Progenitor cell of endocrine pancreas (in vitro differentiated cells): ENCODE measurements at regions not wholly inside any gene's neighbourhood (a gene's known extent, or its start where the extent isn't known, plus 50 kb on each side); places are given as distances from the start of the nearest gene placed in this dataset.

Experiments used
- DNase-seq: peaks from one replicate; pipeline ENCODE4 v3.0.0; 2021; ENCODE audit warnings: low spot score; ENCODE audit not compliant: unreplicated experiment
- H3K27ac Mint-ChIP-seq: 2 replicates; pipeline ENCODE4 v1.8.0; 2021; ENCODE audit warnings: mild to moderate bottlenecking, moderate library complexity, mixed read lengths
- H3K27me3 Mint-ChIP-seq: 2 replicates; pipeline ENCODE4 v1.8.0; 2021; ENCODE audit warnings: mixed read lengths
- H3K36me3 Mint-ChIP-seq: 2 replicates; pipeline ENCODE4 v1.8.0; 2022; ENCODE audit warnings: mixed read lengths; ENCODE audit not compliant: insufficient read depth
- H3K4me1 Mint-ChIP-seq: 2 replicates; pipeline ENCODE4 v1.8.0; 2021; ENCODE audit warnings: low read depth, mixed read lengths
- H3K4me3 Mint-ChIP-seq: 2 replicates; pipeline ENCODE4 v1.8.0; 2021; ENCODE audit warnings: low read depth, mild to moderate bottlenecking, moderate library complexity, mixed read lengths
- H3K9me3 Mint-ChIP-seq: 2 replicates; pipeline ENCODE4 v1.8.0; 2021; ENCODE audit warnings: low read depth, mixed read lengths
- CTCF ChIP-seq: fragments of 200-600 bp; sonication (generic); IDR thresholded peaks from one replicate; pipeline ENCODE4 v1.5.0; 2021; ENCODE audit warnings: antibody characterized with exemption, mild to moderate bottlenecking; ENCODE audit not compliant: unreplicated experiment

GRCh38 chr1:55631509-55631908 is 416.3 kb upstream of the USP24 start:
- Mint-ChIP-seq H3K36me3 (no peaks in the 10 kb centered on the region), H3K4me1 (peaks cover 17% of the 10 kb centered on the region), H3K4me3 (no peak overlapping the region), H3K27me3 (peaks cover 6% of the 10 kb centered on the region), H3K27ac (no peak overlapping the region), H3K9me3 (no peaks in the 10 kb centered on the region)
- TF ChIP-seq CTCF, result no peak
- no peak for DNase-seq

GRCh38 chr1:55626326-55626725 is 411.2 kb upstream of the USP24 start:
- peaks cover 4% of the 10 kb centered on the region for H3K27me3 Mint-ChIP-seq
- no peaks in the 10 kb centered on the region for H3K36me3 Mint-ChIP-seq
- no peak overlapping the region for H3K27ac Mint-ChIP-seq
- no peaks in the 10 kb centered on the region for H3K9me3 Mint-ChIP-seq
- no peak for DNase-seq
- no peak for TF ChIP-seq CTCF
- H3K4me1 Mint-ChIP-seq, result no peaks in the 10 kb centered on the region
- H3K4me3 Mint-ChIP-seq, result no peak overlapping the region

- Mint-ChIP-seq H3K4me3 (no peak overlapping the region), H3K36me3 (no peaks in the 10 kb centered on the region), H3K9me3 (peaks cover under 1% of the 10 kb centered on the region), H3K4me1 (peaks cover 1% of the 10 kb centered on the region), H3K27ac (no peak overlapping the region), H3K27me3 (peaks cover 4% of the 10 kb centered on the region)
- DNase-seq, result no peak
- TF ChIP-seq CTCF, result no peak
Observed at GRCh38 chr1:55624766-55625165, 409.6 kb upstream of the USP24 start.

- TF ChIP-seq CTCF, result no peak
- H3K27ac Mint-ChIP-seq, result no peak overlapping the region
- DNase-seq, result no peak
- H3K4me1 Mint-ChIP-seq, result peaks cover 3% of the 10 kb centered on the region
- peaks cover 3% of the 10 kb centered on the region for H3K9me3 Mint-ChIP-seq
- H3K36me3 Mint-ChIP-seq, result no peaks in the 10 kb centered on the region
- no peak overlapping the region for H3K4me3 Mint-ChIP-seq
- H3K27me3 Mint-ChIP-seq, result peaks cover 4% of the 10 kb centered on the region
Observed at GRCh38 chr1:55623311-55623710, 408.1 kb upstream of the USP24 start.

- Mint-ChIP-seq H3K27ac (no peak overlapping the region), H3K4me1 (peaks cover 3% of the 10 kb centered on the region), H3K27me3 (peaks cover 6% of the 10 kb centered on the region), H3K4me3 (no peak overlapping the region), H3K9me3 (peaks cover 3% of the 10 kb centered on the region), H3K36me3 (no peaks in the 10 kb centered on the region)
- no peak for TF ChIP-seq CTCF
- DNase-seq, result no peak
Observed at GRCh38 chr1:55622074-55622473, 406.9 kb upstream of the USP24 start.
